GM18502 (cell line): ENCODE measurements at regions not wholly inside any gene's neighbourhood (a gene's known extent, or its start where the extent isn't known, plus 50 kb on each side); places are given as distances from the start of the nearest gene placed in this dataset.

Source experiments
- ATAC-seq: cut with Tn5 transposase; IDR thresholded peaks from one replicate; pipeline ENCODE4 v1.9.1; 2021; ENCODE audit warnings: mild to moderate bottlenecking; ENCODE audit not compliant: unreplicated experiment, poor library complexity

DNA sequence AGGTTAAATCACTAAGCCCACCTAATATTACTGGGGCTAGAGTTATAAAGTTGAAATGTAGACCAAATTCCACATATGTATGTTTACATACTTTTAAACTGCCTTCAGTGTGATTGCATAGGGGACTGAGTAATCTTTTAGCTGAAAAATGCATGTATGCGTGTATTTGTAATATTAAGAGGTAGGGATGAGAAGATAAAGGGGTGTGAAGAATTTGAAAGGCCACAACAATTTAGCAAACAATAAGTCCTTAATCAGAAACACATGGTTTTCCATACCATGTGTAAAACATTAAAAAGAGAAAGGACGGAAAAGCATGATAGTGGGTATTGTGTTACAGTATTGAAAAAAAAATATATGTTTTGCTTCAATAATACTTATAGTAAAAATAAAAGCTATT, 919.9 kb upstream of the FLRT2 start:
- no peak for ATAC-seq

DNA sequence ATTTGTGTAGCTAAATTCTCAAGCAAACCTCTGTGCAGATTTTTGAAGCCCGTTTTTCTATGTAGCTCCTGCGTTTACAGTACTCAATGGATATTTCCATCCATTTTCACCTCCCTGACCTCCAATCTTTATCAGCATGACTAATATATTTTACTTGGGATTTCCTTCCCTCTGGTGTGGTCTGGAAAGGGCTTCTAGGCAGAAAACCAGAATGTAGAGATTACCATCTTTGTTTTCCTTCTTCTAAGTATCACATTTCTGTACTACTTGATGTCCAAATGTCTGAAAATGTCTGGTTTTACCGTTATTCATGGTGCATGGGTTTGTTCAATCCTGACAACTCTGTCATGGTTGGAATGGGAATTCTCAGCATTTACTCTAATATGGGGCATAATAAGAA, 907.6 kb upstream of the FLRT2 start:
- no peak for ATAC-seq

DNA sequence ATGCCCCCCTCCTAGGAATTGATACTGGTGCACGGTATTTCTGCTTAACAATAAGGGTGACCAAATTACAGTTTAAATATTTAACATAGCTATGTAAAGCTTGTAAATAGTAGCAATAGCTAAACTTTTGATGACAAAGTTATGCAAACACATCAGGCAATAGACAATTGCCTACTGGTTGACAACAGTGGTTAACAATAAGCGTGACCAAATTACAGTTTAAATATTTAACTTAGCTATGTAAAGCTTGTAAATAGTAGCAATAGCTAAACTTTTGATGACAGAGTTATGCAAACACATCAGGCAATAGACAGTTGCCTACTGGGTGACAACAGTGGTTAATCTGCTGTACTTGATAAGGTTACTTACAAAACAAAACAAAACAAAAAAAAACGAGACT, 886.5 kb upstream of the FLRT2 start:
- ATAC-seq, result no peak

DNA sequence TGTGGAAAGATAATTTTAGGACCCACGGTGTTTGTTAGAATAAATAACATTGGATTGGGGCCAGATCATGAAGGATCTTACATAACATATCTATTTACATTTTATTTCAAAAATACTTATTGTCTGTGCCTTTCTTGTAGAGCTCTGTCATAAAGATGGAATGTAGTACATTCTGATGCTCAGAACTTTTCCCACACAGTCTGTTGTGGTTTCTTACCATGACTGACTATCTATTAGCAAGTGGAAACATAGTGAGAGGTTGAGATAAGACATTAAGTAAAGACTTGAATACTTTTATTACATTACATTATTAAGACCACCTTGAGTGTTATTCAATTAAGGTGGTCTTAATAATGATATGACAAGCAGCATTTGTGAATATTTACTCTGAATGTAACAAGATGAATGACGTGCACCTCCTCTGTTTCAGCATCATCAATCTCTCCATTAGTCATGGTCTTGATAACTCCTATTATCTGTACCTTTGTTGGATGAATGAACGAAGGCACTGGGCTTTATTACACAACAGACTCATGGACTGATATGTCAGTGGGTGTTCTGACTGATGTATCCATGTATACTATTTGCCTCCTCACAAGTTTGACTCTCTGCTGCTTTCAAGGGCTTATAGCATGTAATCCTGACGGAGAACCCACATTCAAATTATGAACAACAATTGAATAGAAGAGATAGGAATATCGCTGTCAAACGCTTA, 883.0 kb upstream of the FLRT2 start:
- no peak for ATAC-seq

DNA sequence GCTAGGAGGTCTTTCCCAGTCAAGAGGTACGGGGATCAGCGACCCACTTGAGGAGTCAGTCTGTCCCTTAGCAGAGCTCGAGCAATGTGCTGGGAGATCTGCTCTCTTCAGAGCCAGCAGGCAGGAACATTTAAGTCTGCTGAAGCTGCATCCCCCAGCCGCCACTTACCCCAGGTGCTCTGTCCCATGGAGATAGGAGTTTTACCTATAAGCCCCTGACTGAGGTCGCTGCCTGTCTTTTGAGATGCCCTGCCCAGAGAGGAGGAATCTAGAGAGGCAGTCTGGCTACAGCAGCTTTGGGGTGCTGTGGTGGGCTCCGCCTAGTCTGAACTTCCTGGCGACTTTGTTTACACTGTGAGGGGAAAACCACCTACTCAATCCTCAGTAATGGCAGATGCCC, 874.9 kb upstream of the FLRT2 start:
- ATAC-seq, result no peak

DNA sequence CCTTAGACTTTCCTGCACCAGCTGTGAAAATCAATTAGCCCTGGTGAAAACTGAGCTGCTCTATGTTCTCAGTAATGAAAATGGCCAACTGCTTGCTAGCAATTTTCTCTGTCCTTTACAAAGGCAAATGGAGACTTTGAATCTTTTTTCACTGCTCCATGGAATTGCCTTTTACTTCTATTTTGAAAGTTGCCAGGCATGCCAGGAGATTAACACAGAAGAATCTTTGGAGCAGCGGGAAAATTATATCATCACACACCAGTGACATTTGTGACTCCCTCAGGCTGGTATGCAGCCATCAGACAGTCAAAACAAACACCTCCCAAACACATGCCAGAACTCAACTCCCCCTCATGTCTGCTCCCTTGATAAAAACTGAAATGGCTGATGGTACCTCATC, 872.0 kb upstream of the FLRT2 start:
- no peak for ATAC-seq

DNA sequence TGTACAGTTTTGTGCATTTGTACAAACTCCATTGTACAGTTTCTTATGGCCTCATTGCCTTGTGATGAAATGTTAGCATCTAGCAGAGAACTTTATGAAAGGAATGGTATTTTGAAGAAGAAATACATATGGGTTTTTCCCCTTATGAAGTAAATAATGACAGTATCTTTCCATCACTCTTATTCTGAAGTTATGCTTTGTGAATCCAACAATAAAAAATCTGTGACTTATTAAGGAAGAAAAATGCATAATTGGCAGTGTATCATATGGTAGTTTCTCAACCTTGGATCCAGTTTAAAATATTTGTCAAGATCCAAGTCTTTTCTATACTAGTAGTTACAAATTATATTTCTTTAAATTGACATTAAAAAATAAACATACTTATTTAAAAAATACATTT, 859.1 kb upstream of the FLRT2 start:
- ATAC-seq, result no peak

DNA sequence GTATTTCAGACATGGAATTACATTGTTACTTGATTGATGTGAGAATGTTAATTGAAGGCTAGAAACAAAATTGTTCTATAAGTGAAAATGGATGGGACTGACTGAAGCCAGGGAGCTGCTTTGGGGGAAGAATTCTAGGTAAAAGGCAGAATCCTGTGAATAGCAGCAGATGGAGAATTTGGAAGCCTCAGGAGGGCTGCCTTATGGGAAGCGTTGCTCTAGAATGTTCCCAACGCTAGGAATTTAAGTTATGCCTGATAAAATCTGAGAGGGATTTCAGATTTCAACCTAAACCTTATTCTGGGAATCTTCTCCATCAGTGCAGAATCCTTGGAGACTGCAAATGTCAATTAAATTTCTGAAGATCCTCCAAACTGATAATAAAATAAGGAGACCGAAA, 858.2 kb upstream of the FLRT2 start:
- ATAC-seq, result no peak

DNA sequence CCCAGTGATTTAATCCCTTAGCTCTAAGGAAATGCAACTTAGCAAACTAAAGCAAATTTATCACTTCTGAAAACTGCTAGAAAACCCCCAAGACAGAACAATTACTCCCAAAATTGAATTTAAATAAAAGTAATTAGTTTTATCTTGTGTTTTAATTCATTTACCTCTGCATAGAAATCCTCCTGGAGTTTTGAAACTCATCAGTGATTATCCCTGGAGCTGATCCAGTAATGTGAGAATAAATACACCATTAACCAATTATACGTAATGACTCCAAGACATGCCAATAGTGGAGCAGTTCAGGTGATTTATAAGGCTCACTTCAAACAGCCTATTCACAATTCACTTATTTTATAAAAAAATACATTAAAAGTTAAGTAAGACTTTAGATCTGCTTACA, 855.3 kb upstream of the FLRT2 start:
- ATAC-seq, result no peak

DNA sequence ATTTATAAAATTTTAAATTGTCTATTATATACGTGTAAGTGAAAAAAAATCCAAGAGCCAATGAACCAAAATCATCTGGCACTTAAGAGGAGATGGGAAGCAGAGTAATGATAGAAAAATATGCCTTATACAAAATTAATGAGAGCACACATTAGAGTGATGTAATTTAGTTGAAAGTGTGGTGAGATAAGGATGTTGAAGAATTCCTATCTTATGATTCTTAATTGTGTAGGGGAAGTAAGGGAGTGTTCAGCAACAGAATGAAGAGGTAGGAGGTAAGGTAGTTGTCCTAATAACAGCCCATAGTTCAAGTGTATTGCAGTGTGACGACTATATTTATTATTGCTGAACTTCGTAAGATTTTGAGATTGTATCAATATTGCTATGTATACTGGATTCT, 843.4 kb upstream of the FLRT2 start:
- no peak for ATAC-seq

DNA sequence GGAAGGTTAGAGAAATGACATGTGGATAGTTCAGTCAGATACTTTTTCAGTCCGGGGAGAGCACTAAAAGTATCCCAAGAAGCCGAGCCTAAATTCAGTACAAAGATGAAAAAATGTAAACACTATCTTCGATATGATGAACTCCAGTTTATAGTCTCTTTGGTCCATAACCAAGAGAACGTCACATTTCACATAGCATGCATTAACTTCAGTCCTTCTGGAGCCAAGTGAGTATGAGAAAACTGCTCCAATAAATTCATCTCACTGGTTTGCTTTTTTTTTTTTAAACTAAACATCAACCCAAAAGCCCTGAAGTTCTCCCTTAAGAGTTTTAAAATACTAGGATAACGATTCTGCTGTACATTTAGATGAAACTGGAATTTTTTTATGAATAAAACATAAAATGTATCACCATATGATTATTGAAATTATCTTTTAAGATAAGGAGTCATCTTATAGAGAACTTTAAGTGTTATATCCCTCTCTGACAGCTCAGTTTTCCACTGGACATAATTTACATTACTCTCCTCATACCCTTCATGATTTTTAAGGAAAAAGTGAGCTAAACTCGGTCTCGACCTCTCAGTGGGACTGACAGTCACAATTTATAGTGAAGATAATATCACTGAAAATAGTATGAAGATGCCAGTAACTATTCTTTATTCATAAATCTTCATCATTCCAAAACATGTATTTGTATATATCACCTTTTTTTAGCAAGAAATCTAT, 841.5 kb upstream of the FLRT2 start:
- no peak for ATAC-seq

DNA sequence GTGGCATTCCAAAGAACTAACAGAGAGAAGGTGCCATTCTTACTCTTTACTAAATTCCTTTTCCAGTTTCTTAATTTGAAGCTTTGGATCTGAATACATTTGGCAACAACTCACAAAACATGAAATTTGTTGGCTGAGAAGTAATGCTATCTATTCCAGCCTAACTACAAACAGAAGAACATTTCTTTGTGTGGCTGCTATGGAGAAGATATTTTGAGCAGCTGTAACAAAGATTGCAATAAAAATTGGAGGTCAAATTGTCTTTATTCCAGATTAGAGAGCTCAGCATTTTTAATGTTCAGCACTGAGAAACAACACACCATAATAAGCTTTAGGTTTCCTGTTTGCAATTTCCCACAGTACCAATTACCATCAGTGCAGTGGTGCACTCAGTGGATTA, 835.8 kb upstream of the FLRT2 start:
- no peak for ATAC-seq

DNA sequence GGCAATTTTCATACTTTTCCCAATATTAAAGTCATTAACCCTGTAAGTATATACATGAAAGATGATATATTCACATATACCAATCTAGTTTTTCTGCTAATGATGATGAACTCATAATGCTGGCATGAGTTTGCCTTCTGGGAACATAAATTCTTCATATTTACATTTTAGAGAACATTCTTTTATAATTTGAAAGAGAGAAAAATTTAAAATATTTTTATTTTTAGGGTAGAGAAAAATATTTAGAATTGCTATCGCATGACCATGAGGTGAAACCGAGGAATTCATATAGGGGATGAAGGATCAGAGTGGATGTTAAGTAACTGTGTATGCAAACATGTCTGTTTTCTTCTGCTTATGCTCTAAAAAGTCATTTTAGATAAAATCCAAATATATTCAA, 825.3 kb upstream of the FLRT2 start:
- ATAC-seq, result no peak

DNA sequence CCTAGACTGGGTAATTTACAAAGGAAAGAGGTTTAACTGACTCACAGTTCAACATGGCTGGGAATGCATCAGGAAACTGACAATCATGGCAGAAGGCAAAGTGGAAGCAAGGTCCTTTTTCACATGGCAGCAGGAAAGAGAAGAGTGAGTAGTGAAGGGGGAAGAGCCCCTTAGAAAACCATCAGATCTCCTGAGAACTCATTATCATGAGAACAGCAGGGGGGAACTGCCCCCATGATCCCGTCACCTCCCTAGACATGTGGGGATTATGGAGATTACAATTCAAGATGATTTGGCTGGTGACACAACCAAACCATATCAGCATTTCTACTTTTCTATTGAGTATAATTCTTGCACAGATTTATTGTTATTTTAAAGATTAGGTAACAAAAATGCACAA, 822.1 kb upstream of the FLRT2 start:
- no peak for ATAC-seq

DNA sequence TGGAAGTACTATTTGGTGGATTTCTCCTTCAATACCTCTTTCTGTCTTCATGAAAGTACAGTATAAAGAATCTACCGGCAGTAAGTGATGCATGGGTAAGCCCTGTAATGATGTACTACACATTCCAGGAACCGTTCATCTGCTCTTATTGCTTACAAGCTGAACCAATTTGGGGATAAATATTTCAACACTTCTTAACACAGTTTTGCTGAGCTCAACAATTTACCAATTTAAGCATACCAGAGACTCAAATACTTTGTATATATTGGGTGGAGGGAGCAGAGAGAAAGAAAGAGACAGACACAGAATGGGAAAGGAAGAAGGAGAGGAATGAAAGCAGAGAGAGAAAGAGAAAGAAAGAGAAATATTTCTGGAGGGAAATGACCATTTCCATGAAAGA, 821.1 kb upstream of the FLRT2 start:
- ATAC-seq, result no peak

DNA sequence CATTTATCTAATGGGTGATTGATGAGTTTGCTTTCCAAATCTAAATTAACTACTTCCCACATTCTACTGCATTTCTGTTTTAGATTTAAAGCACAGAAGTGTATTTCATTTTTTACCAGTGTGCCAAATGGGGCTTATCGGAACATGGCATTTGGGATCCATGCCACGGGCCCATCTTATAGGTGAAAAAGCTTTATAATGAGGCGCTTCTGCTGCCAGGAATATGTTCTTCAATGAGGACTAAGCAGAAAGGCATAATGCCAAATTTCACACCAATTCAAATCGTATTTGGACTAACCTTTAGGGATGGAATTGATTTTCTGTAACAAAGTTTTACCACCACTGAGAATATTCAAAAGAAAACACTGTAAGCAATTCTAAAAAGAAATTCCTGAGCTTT, 803.5 kb upstream of the FLRT2 start:
- ATAC-seq, result no peak

DNA sequence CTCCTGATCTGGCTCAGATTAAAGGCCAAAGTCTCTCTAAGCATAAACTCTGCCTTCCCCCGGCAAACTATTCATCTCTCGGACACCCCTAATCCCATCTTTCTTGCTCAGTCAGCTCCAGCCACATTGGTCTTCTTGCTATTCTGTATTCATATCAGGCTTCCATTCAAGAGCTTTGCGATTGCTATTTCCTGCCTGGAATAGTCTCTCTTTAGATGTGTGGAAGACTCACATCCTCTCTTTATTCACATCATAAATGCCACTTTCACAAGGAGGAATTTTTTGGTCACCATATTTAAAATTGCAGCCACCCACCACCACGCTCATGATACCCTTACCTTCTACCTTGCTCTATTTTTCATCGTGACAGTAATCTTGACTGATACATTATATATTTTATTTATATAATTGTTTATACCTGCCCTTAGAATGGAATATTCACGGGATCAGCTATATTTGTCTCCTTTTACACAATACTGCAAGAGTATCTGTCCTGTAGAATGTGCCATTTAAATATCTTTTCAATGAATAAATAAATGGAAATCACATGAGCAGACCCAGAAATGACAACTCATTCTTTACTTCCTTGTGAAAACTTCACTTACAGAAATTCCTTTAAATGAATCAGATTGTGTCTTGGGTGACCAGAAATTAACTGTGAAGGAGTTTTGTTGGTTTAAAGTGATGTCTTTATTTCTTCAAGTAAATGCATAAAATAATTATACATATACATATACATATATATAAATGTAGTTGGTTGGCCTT, 780.6 kb upstream of the FLRT2 start:
- no peak for ATAC-seq

DNA sequence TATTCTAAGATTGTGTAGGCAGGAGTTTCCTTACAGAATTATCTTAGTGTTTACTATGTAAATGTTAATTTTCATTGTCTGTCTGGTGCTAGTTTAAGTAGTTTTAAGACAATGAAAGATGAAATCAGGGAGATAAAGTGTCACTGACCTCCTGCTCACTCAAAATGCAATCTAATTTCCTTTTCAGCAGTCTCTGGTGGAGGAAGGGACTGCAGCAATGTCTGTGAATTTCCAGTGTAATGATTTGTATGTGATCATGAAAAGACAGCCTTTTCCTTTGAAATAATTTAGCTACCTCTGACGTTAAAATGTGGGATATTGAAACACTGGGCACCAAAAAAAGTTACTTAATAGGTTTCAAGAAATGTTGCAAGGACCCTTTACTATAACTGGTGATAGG, 779.7 kb upstream of the FLRT2 start:
- ATAC-seq, result no peak

DNA sequence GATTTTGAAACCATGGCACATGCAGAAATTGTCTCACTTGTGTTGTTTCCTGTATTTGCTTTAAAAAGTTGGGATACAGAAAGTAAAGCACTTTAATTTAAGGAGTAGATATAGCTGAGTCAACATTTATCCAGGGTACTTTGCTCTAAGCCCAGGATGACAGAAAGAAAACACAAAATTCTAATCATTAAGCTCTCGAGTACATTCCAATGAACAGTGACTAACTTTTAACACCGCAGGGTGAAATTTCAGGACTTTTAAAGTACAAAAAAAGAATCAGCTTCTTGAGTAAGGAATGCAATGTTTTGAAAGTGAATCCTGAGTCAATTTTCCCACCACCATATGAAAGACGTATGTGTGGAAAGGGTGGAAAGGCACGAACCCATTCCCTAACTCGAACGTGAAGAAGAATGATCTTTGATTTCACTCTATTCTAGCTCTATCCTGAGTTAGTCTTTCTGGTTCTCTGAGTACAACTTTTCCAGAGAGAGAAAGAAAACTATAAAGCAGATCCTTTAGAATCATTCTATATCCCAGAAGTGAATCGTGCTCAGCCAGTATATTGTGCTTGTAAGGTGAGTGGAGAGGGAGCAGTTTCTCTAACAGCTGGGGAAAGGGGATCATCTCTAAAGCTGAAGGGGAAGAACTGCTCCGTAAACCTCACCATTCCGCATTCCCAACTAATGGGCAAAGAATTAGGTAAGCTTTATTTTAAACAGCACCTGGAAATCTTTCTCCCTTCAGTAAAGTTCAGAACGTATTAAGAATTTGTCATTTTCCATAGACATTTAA, 779.0 kb upstream of the FLRT2 start:
- ATAC-seq, result no peak

DNA sequence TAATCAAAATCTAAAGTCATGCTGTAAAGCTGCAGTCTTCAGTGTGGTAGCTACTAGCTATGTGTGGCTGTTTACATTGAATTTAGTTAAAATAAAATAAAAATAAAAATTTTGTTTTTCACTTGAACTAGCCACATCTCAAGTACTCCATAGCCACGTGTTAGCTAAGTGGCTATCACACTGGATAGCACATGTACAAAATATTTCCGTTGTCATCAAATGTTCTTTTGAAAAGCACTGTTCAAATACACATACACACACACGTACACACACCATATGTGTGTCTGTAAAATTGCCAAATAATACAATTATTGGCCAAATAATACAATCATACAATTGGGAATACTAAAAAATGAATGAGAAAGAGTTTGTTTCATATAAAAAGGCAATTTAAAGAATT, 778.2 kb upstream of the FLRT2 start:
- no peak for ATAC-seq
